HCT116 (cell line): ENCODE measurements at regions not wholly inside any gene's neighbourhood (a gene's known extent, or its start where the extent isn't known, plus 50 kb on each side); places are given as distances from the start of the nearest gene placed in this dataset.

Experiments
- ATAC-seq: fragments of 200-7000 bp; cut with Tn5 transposase; 2 replicates; pipeline ENCODE4 v1.9.1; 2020; ENCODE audit warnings: mild to moderate bottlenecking, moderate library complexity
- BruUV-seq: library from RNA; stranded (reverse); fragments of 400-500 nt; replicated peaks from 2 replicates; lab custom pipeline; 2021; lab: Mats Ljungman, UMichigan
- CTCF ChIA-PET: fragments of 300-600 bp; sonication (Branson Sonifier 250); formaldehyde crosslinking; loops from one replicate; lab custom pipeline; 2021; ENCODE audit warnings: antibody characterized with exemption; lab: Charles Lee
- POLR2A ChIA-PET: fragments of 300-600, 350-600 bp; sonication (Branson Sonifier 250); formaldehyde crosslinking; loops from one replicate; lab custom pipeline; 2021; ENCODE audit warnings: antibody characterized with exemption; lab: Charles Lee
- RAD21 ChIA-PET, 2 experiments: fragments of 300-600 bp; sonication (Branson Sonifier 250); formaldehyde crosslinking; loops; one replicate each; lab custom pipeline; 2023; ENCODE audit warnings: low total read pairs in 2 of 2; ENCODE audit not compliant: uncharacterized antibody in 2 of 2, unreplicated experiment in 2 of 2, low non-redundant PET in 1 of 2; lab: Charles Lee
- DNase-seq: peaks from one replicate; pipeline ENCODE4 v3.0.0-alpha.2; 2010; ENCODE audit warnings: low read depth, low spot score
- H2AFZ ChIP-seq: fragments of 200-600 bp; shearing (Covaris generic), sonication (generic); 2 replicates; pipeline ENCODE4 v1.6.1; 2017; ENCODE audit warnings: low read depth, mixed run types, mixed read lengths, antibody characterized with exemption, low read length; ENCODE audit not compliant: poor library complexity, severe bottlenecking
- H3K27ac ChIP-seq: 2 replicates; pipeline ENCODE4 v1.5.1; 2012; ENCODE audit warnings: low read depth, low read length
- H3K27me3 ChIP-seq: fragments of 200-600 bp; sonication (generic); 2 replicates; pipeline ENCODE4 v1.6.1; 2016; ENCODE audit warnings: mixed run types, low read length, mixed read lengths; ENCODE audit not compliant: insufficient read depth
- H3K36me3 ChIP-seq, 2 experiments: fragments of 200-500 bp in 1 of 2; fragments of 200-600 bp in 1 of 2; sonication (Bioruptor generic) in 1 of 2; sonication (generic) in 1 of 2; 2 replicates each; pipeline versions ENCODE4 v1.5.1 to v1.6.1; 2014 to 2016; ENCODE audit warnings: low read length in 2 of 2, inconsistent platforms in 1 of 2, mixed read lengths in 1 of 2, mixed run types in 1 of 2; ENCODE audit not compliant: insufficient read depth in 2 of 2, control insufficient read depth in 1 of 2
- H3K4me1 ChIP-seq, 2 experiments: fragments of 200-600 bp in 1 of 2; sonication (generic) in 1 of 2; 2 replicates each; pipeline versions ENCODE4 v1.5.1 to v1.6.1; 2012 to 2017; ENCODE audit warnings: low read length in 2 of 2, inconsistent platforms in 1 of 2, mild to moderate bottlenecking in 1 of 2, mixed read lengths in 1 of 2, mixed run types in 1 of 2, moderate library complexity in 1 of 2; ENCODE audit not compliant: insufficient read depth in 2 of 2, control insufficient read depth in 1 of 2
- H3K4me2 ChIP-seq: fragments of 200-600 bp; sonication (generic); 2 replicates; pipeline ENCODE4 v1.6.1; 2017; ENCODE audit warnings: mixed run types, low read length, mixed read lengths
- H3K4me3 ChIP-seq, 2 experiments: fragments of 200-600 bp in 1 of 2; sonication (generic) in 1 of 2; replicated peaks in 1 of 2; 2 replicates each; pipeline ENCODE4 v1.5.1; 2011 to 2016; ENCODE audit warnings: low read length in 2 of 2, control low read depth in 1 of 2, low read depth in 1 of 2, mild to moderate bottlenecking in 1 of 2, mixed read lengths in 1 of 2, mixed run types in 1 of 2
- H3K79me2 ChIP-seq: fragments of 200-600 bp; sonication (generic); 2 replicates; pipeline ENCODE4 v1.6.1; 2017; ENCODE audit warnings: mild to moderate bottlenecking, mixed run types, low read length, moderate library complexity, mixed read lengths; ENCODE audit not compliant: insufficient read depth
- H3K9ac ChIP-seq: fragments of 200-600 bp; sonication (generic); 2 replicates; pipeline ENCODE4 v1.6.1; 2016; ENCODE audit warnings: low read length, mixed read lengths
- H3K9me2 ChIP-seq: fragments of 200-600 bp; sonication (generic), shearing (Covaris generic); 2 replicates; pipeline ENCODE4 v1.6.1; 2017; ENCODE audit warnings: mixed run types, mild to moderate bottlenecking, moderate library complexity; ENCODE audit not compliant: insufficient read depth
- H3K9me3 ChIP-seq, 2 experiments: fragments of 200-500 bp in 1 of 2; fragments of 200-600 bp in 1 of 2; sonication (Bioruptor generic) in 1 of 2; sonication (generic) in 1 of 2; 2 replicates each; pipeline ENCODE4 v1.6.1; 2014 to 2017; ENCODE audit warnings: low read length in 2 of 2, mixed read lengths in 2 of 2, inconsistent platforms in 1 of 2, low read depth in 1 of 2, mild to moderate bottlenecking in 1 of 2, mixed run types in 1 of 2, moderate library complexity in 1 of 2; ENCODE audit not compliant: control insufficient read depth in 1 of 2, insufficient read depth in 1 of 2
- H4K20me1 ChIP-seq: fragments of 200-600 bp; sonication (generic), shearing (Covaris generic); 2 replicates; pipeline ENCODE4 v1.6.1; 2017; ENCODE audit warnings: mixed run types, mild to moderate bottlenecking, moderate library complexity; ENCODE audit not compliant: insufficient read depth
- CBX3 ChIP-seq: IDR thresholded peaks from 2 replicates; pipeline ENCODE4 v1.6.1; 2012; ENCODE audit warnings: low read depth
- ELF1 ChIP-seq: IDR thresholded peaks from 2 replicates; pipeline ENCODE4 v1.6.1; 2012; ENCODE audit warnings: low read depth, borderline replicate concordance
- EZH2 ChIP-seq: fragments of 200-600 bp; sonication (generic); IDR thresholded peaks from 2 replicates; pipeline ENCODE4 v1.6.1; 2017; ENCODE audit warnings: antibody characterized with exemption, mixed run types
- FOSL1 ChIP-seq: IDR thresholded peaks from 2 replicates; pipeline ENCODE4 v1.6.1; 2012; ENCODE audit warnings: low read depth
- JUND ChIP-seq: IDR thresholded peaks from 2 replicates; pipeline ENCODE4 v1.6.1; 2012
- POLR2A ChIP-seq: IDR thresholded peaks from 2 replicates; pipeline ENCODE4 v1.7.0; 2011; ENCODE audit warnings: borderline replicate concordance; ENCODE audit not compliant: insufficient read depth, insufficient read length; ENCODE audit errors: extremely low read depth
- POLR2AphosphoS5 ChIP-seq: IDR thresholded peaks from 2 replicates; pipeline ENCODE4 v1.6.1; 2011; ENCODE audit warnings: mild to moderate bottlenecking, low read depth, low read length, moderate library complexity
- RAD21 ChIP-seq: IDR thresholded peaks from 2 replicates; pipeline ENCODE4 v1.6.1; 2012; ENCODE audit warnings: low read depth, mild to moderate bottlenecking
- SIN3A ChIP-seq: IDR thresholded peaks from 2 replicates; pipeline ENCODE4 v1.6.1; 2012; ENCODE audit warnings: low read depth
- SP1 ChIP-seq: IDR thresholded peaks from 2 replicates; pipeline ENCODE4 v1.6.1; 2012; ENCODE audit warnings: low read depth
- TCF7L2 ChIP-seq: IDR thresholded peaks from 2 replicates; pipeline ENCODE4 v1.7.0; 2011; ENCODE audit warnings: borderline replicate concordance, inconsistent platforms; ENCODE audit not compliant: insufficient read depth, insufficient read length; ENCODE audit errors: extremely low read depth
- YY1 ChIP-seq: IDR thresholded peaks from 2 replicates; pipeline ENCODE4 v1.6.1; 2011; ENCODE audit warnings: low read length, low read depth, moderate library complexity, mild to moderate bottlenecking; ENCODE audit not compliant: insufficient replicate concordance; ENCODE audit errors: extremely low read depth
- ZFX ChIP-seq: fragments of 450-650 bp; IDR thresholded peaks from 2 replicates; pipeline ENCODE4 v1.6.1; 2017
- ZNF274 ChIP-seq: fragments of 200-500 bp; sonication (Bioruptor generic); IDR thresholded peaks from 2 replicates; pipeline ENCODE4 v1.6.1; 2014; ENCODE audit warnings: mild to moderate bottlenecking, low read depth, low read length, inconsistent platforms
- intact Hi-C: fragments of 100-400 bp; cut with micrococcal nuclease; formaldehyde crosslinking; loops from 2 replicates; pipeline ENCODE4 v1.10.0; 2022
- TF ChIP-seq, protein P1 (sequence below): IDR thresholded peaks from 2 replicates; pipeline ENCODE4 v1.6.1; 2012
- TF ChIP-seq, protein P2 (sequence below): IDR thresholded peaks from 2 replicates; pipeline ENCODE4 v1.6.1; 2011; ENCODE audit warnings: mild to moderate bottlenecking, low read length, moderate library complexity; ENCODE audit not compliant: insufficient replicate concordance; ENCODE audit errors: extremely low read depth
- TF ChIP-seq, protein P3 (sequence below): IDR thresholded peaks from 2 replicates; pipeline ENCODE4 v1.6.1; 2012; ENCODE audit warnings: low read depth
- TF ChIP-seq, protein P4 (sequence below): IDR thresholded peaks from 2 replicates; pipeline ENCODE4 v1.6.1; 2012

DNA sequence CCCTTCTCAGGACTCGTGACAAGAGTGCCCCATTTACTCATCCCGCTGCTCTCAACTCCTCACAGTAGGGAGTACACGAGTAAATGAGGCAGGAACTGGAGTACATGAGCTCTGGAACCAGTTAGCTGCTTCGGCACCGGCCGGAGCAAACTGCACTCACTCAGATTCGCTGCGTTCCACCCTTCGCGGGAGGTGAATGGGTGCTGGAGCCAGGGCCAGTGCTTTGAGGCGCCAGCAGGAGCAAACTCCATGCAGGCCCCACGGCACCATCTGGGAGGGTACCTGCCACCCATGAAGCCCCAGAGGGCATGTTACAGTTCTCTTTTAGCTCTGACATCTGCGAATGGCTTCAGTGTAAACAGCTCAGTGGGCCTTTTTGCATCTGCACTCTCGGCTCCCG lies 315.5 kb upstream of the GK2 start:
- no peaks in the 10 kb centered on the region for H3K27me3 ChIP-seq
- no peak overlapping the region for H3K4me2 ChIP-seq
- H3K9ac ChIP-seq = no peak overlapping the region
- no peak overlapping the region for H2AFZ ChIP-seq
- DNase-seq = no peak
- H4K20me1 ChIP-seq = no peaks in the 10 kb centered on the region
- ATAC-seq = no peak
- no peaks in the 10 kb centered on the region for H3K36me3 ChIP-seq
- no peaks in the 10 kb centered on the region for H3K9me2 ChIP-seq
- CTCF ChIA-PET = no interaction called here
- TF ChIP-seq SIN3A (no peak), EZH2 (no peak), ZNF274 (no peak), POLR2A (no peak), POLR2AphosphoS5 (no peak), ELF1 (no peak), SP1 (no peak), ZFX (no peak), JUND (no peak), TCF7L2 (no peak), CBX3 (no peak), FOSL1 (no peak), RAD21 (no peak), YY1 (no peak)
- TF ChIP-seq, protein P1, sequence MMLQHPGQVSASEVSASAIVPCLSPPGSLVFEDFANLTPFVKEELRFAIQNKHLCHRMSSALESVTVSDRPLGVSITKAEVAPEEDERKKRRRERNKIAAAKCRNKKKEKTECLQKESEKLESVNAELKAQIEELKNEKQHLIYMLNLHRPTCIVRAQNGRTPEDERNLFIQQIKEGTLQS = no peak
- TF ChIP-seq, protein P2, sequence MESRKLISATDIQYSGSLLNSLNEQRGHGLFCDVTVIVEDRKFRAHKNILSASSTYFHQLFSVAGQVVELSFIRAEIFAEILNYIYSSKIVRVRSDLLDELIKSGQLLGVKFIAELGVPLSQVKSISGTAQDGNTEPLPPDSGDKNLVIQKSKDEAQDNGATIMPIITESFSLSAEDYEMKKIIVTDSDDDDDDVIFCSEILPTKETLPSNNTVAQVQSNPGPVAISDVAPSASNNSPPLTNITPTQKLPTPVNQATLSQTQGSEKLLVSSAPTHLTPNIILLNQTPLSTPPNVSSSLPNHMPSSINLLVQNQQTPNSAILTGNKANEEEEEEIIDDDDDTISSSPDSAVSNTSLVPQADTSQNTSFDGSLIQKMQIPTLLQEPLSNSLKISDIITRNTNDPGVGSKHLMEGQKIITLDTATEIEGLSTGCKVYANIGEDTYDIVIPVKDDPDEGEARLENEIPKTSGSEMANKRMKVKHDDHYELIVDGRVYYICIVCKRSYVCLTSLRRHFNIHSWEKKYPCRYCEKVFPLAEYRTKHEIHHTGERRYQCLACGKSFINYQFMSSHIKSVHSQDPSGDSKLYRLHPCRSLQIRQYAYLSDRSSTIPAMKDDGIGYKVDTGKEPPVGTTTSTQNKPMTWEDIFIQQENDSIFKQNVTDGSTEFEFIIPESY = no peak
- TF ChIP-seq, protein P3, sequence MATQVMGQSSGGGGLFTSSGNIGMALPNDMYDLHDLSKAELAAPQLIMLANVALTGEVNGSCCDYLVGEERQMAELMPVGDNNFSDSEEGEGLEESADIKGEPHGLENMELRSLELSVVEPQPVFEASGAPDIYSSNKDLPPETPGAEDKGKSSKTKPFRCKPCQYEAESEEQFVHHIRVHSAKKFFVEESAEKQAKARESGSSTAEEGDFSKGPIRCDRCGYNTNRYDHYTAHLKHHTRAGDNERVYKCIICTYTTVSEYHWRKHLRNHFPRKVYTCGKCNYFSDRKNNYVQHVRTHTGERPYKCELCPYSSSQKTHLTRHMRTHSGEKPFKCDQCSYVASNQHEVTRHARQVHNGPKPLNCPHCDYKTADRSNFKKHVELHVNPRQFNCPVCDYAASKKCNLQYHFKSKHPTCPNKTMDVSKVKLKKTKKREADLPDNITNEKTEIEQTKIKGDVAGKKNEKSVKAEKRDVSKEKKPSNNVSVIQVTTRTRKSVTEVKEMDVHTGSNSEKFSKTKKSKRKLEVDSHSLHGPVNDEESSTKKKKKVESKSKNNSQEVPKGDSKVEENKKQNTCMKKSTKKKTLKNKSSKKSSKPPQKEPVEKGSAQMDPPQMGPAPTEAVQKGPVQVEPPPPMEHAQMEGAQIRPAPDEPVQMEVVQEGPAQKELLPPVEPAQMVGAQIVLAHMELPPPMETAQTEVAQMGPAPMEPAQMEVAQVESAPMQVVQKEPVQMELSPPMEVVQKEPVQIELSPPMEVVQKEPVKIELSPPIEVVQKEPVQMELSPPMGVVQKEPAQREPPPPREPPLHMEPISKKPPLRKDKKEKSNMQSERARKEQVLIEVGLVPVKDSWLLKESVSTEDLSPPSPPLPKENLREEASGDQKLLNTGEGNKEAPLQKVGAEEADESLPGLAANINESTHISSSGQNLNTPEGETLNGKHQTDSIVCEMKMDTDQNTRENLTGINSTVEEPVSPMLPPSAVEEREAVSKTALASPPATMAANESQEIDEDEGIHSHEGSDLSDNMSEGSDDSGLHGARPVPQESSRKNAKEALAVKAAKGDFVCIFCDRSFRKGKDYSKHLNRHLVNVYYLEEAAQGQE = no peak
- TF ChIP-seq, protein P4, sequence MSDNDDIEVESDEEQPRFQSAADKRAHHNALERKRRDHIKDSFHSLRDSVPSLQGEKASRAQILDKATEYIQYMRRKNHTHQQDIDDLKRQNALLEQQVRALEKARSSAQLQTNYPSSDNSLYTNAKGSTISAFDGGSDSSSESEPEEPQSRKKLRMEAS = no peak
- RAD21 ChIA-PET = no interaction called here
- H3K4me3 ChIP-seq = no peak overlapping the region
- POLR2A ChIA-PET = no interaction called here
- H3K79me2 ChIP-seq = no peaks in the 10 kb centered on the region
- H3K4me1 ChIP-seq = no peaks in the 10 kb centered on the region
- intact Hi-C loops = no loop called here
- H3K27ac ChIP-seq = no peak overlapping the region
- BruUV-seq = no TSS peak
- H3K9me3 ChIP-seq = no peaks in the 10 kb centered on the region
